Fibroblast of skin of abdomen (primary cell): ENCODE measurements at regions not wholly inside any gene's neighbourhood (a gene's known extent, or its start where the extent isn't known, plus 50 kb on each side); places are given as distances from the start of the nearest gene placed in this dataset.
A peak's percentile ranks its signal among the peaks of the same experiment; 100 is the strongest.

ENCODE experiments used
- DNase-seq: peaks from one replicate; pipeline ENCODE4 v3.0.0-alpha.2; 2013

DNA sequence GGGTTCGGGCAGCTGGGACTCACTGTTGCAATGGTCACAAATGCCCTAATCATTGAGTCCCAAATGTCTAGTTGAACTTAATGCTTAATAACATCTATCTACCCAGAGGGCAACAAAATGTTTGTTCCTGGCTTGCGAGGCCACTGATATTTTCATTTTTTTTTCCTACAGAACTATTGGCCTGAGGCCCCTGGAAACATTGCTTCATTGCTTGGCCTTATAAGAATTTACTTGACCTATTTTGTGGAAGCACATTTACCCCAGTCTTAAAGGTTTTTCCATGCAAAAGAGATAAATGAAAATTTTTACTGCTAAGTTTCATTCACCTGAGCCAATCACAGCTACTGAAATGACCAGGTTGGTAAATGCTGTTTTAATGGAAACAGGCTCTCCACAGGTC lies 133.1 kb upstream of the RIPOR2 start:
- DNase-seq, result no peak

DNA sequence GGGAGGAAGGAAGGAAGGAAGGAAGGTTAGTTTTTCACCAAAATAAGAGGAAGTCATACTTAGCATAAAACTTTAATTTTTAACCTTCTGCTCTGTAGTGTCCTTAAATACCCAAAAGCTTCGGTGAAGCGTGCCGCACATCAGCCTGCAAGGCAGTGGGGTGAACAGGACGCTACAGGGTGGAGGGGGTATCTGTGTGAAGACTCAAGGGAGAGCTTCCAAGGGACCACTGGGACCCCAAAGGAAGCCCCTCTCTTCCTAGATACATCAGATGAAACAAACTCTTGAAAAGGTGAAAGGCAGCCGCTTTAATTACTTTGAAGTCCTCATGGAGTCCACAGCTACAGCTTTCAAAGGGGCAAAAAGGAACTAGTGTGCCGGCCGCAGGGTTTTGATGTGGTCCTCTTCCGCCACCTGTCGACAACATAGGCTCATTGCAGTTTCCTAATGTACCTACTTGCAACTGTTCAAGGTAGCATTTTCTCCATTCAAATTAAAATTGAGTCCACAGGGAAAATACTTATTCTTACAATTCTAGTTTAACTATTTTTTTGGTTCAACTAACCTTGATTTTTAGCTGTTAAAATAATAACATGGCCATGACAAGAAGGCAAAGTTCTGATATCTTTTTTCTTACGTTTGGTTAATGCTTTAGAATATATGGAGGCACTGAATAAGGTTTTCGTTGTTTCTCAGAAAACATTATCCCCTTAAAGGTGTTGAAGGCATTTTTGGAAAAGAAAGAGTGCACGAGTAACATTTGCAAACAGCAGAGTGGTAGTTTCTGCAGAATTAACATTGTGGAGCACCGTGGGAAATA lies 135.0 kb upstream of the RIPOR2 start:
- peak; percentile 78 for DNase-seq

DNA sequence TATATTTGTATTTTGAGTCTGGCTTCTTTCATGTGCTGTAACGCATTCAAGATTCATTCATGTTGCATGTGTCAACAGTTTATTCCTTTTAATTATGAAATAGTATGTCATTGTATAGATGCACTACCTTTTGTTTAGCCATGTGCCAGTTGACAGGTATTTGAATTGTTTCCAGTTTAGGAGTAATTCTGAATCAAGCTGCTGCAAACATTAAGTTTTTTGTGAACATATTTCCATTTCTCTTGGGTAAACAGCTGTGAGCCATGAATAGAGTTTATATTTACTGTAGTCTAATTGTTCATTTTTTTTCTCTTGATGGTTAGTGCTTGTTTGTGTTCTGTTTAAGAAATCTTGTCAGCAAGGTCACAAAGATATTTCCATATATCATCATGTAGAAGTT lies 142.4 kb upstream of the RIPOR2 start:
- DNase-seq, result no peak

DNA sequence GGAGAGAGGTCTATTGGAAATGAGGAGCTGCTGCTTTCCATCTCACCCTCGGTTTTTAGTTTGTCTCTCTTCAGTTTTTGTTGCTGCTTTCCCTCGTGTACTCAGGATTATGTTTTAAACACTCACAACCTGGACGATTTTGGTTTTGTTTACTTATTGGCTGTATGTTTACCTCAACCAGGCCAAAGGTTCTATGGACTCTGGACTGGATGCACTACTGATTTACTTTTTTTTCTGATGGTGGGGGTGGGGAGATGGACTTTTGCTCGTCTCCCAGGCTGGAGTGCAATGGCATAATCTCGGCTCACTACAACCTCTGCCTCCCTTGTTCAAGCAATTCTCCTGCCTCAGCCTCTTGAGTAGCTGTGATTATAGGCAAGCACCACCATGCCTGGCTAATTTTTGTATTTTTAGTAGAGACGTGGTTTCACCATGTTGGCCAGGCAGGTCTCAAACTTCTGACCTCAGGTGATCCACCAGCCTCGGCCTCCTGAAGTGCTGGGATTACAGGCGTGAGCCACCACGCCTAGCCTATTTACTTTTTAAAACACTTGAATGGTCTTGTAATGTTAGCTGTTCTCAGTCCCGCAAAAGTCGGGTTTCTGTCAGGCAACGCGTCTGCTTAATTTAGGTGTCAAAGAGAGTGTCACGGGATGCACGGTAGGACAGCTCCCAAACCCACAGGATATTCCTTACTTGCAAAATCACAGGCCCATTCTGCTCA lies 148.2 kb upstream of the RIPOR2 start:
- no peak for DNase-seq

DNA sequence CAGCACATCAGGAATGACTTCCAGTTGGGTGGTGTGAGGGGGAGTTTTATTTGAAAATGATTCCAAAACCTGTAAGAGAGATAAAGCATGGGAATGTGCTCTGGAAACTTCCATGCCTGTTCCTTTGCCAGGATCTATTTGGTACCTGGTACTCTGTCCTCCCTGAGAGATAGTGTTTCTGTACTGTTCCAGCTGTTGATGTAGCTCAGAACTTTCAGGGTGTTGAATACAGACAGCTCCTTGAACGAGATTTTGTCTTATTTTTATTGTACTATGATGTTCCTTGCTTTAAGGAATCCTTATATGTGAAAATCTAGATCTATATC lies 148.7 kb upstream of the RIPOR2 start:
- DNase-seq, result no peak

DNA sequence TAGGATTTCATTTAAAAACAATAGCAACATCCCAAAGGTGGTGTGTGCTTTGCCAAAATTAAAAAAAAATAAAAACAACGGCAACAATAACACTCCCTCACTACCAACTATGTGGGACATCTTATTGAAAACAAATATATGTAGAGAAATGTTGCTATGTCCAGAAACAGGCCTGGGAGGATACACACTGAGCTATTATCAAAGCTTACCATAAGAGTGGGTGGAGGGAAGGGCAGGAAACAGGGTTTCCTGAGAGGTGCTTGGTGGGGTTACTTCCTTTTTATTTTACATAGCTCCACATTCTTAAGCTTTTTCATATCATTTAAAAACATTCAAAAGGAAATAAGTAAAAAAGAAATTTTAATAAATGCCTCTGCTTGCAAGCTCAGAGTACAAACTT lies 150.0 kb upstream of the RIPOR2 start:
- DNase-seq, result no peak

DNA sequence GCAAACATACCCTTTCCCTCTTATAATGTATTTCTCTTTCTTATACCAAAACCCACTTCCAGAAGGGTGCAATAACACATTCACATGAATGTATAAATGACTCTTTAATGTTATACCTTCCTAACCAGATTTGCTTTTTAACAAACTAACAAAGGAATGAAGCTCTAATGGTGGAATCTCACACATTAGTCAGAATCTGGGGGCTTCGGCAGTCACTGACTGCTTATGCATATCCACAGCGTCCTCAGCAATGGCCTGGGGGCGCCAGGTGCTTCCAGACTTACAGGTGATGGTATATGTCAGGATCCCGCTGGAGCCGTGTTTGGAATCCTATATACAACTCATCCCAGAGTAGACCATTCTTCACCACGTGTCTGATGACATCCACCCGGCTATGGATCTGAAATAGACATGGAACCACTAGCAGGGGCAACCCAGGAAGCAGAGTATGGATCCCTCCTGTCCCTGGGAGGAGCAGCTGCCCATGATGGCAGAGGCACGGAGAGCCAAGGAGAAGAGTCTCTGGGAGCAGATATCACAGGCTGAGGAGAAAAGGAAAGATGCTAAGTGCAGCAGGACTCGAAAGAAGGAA lies 150.8 kb upstream of the RIPOR2 start:
- no peak for DNase-seq

DNA sequence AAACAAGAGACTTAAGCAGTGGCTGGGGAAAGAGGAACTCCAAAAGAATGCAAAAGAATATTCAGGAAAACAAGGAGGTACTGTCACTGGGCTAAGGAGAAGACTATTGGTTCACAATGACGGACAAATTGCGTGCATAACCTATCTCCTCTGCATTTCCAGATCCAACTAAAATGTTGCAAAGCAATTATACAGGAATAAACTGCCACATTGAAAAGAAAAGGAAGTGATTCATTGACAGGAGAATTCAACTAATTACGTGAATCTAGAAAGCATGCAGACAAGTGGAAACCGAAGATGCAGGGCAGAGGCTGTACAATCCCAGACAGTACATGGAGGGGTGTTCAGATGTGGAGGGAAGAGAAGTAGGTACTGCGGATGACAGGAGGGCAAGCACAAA lies 152.8 kb upstream of the RIPOR2 start:
- peak; percentile 63 for DNase-seq

DNA sequence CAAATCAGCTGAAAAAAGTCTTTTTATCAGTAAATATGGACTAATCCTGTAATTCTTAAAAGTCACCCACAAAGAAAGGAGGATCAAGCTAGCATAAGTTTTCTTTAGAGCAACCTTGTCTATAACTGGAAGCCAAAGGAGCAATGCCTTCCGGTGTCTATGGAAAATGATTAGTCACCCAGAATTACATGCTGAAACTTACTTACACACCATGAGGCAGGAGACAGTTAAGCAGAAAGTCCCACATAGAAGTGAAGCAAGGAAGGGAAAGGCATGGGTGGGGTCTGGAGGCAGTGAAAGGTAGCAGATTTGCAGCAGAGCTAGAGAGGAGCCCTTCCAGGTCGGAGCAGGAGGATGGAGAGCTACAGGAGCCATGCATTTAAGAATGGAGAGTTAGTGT lies 153.7 kb upstream of the RIPOR2 start:
- no peak for DNase-seq

DNA sequence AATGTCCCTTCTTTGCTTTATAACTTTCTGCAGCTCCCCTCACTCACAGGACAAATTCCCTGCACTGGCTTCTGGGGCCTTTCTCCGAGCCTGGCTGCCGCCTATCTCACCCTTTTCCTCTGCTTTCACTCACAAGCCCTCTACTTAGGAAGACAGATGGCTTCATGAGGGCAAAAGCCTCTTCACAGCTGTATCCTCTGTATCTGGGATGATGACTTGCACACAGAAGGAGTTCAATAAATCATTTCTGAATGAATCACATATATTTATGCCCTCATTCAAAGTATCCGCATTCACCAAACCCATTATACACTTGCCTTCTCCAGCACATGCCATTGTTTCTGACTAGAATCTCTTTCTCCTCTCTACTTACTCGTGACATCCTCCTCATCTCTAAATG lies 159.0 kb upstream of the RIPOR2 start:
- peak; percentile 13 for DNase-seq

DNA sequence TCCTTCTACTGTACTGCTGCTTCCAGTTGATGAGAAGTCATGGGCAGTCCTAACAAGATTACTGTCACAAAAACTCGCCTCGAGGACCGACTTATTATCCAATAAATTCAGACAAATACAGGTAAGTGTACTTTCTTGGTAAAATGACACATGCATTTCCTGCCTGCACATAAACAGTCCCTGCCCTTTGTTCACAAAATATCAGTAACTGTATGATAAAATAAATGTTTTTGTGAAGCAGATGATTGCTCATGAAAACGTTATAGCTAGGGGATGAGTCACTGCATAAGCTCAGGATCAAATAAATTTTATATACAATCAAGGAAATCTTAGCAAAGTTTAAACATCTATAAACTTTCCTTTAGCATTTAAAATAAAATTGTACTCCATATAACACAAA lies 164.5 kb upstream of the RIPOR2 start:
- no peak for DNase-seq

DNA sequence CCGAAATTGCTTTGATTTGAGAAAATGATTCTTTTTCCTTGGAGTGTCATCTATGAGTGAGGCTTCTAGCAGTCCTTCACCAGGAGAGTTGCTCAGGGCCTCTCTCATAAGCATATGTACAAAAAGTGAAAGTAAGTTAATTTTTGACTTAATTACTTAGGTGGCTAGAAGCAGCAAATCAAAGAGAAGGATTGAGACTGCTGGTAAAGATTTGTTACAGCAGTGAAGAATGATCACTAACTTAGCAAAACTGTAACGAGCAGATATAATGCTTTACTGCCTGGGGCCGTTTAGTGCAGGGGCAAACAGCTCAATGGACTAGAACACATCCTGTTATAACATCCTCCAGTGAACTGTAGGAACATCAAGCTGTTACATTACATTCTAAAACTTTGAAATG lies 167.8 kb upstream of the RIPOR2 start:
- no peak for DNase-seq

DNA sequence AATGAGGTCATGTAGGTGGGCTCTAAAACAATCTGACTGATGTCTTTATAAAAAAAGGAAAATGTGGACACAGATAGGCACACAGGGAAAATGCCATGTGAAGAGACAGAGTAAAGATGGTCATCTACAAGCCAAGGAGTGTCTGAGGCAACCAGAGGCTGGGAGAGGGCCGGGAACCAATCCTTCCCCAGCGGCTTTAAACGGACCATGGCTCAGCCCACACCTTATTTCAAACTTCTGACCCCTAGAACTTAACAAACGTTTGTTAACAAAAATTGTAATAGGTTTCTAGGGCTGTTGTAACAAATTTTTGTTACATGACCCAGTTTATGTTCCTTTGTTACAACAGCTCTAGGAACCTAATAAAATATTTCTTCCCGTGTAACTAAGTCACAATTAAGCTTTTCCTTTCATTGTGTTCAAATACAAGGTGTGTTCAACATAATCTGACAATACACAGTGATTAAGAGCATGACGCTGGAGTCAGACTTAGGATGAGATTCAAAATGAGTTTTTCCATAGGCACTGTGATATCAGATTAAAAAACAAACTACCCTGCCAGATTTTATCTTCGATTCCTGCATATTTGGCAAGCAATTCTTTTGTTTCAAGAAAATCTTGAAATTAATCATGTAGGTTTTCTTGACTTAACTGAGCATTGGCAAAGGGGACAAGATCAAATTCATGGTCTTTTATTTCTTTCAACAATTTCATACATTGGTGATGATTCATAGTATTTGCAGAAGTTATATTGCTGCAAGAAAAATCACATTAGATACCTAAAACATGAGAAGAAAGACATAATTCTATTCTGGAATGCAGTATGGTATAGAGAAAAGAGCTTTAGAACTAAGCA lies 169.5 kb upstream of the RIPOR2 start:
- DNase-seq, result peak; percentile 40

DNA sequence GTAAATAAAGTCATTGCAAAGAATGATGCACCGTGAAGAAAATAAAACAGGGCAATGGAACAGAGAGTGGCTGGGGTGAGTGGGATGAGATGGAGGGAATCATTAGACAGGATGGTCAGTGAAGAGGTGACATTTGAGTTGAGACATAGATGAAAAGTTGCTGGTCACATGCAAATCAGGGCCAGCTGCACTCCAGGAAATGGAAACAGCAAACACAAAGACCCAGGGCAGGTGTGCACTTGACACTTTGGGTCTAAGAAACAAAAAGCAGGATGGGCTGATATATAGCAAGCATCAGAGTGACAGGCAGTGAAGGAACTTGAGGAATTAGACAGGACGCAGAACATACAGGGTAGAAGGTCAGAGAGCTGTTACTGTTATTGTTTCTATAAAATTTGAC lies 171.5 kb upstream of the RIPOR2 start:
- no peak for DNase-seq

DNA sequence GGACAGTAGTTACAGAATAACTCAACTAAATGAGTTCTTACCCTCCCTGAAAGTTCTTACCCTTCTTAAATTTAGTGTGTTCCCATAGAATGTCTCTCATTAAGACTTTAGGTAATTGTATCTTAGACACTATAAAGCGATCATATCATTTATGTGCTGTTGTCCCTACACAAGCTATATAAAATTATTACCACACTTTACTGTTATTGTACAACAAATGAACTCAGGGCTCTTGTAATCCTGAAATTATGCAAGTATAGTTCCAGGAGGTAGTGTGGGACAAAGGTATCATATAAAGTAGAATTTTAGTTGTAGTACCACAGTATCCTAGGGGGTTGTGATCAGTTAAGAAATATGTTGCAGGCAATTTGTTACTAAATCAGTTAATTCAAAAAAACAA lies 167.4 kb upstream of the CARMIL1 start:
- DNase-seq, result no peak

DNA sequence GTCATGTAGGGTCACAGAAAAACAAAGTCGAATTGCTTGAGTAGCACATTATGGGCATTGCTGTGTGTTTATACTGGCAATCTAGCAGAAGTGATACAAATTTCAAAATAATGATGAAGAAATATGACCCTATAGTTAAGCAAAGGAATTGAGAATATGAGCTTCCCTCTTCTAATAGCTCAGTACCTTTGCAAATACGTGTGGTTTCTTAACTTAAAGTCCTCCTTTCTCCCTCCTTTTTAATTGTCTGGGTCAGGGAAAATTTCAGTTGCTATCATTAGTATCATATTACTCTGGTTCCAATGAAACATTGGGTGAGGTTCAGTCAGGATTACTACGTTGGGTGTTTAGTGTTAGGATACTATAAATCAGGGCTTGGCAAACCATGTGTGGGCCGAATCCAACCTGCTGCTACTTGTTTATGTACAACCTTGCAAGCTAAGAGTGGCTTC lies 166.8 kb upstream of the CARMIL1 start:
- DNase-seq, result no peak

DNA sequence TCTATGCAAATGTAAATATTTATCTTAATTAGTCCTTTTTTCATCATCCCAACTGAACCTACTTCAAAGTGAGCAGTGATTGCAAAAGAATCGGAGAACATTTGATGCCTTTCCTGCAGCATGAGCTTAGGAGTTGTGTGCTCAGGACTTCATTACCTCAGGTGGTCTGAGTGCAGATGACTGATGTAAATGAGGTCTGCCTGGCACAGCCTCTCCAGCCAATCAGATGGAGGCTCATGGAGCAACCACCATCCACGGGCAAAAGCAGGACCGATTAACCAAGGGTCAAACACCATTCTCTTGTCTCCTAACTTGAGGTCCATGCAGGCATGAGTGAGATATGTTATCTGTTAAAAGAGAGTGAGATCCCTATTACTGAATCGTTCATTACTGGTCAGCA lies 165.7 kb upstream of the CARMIL1 start:
- no peak for DNase-seq

DNA sequence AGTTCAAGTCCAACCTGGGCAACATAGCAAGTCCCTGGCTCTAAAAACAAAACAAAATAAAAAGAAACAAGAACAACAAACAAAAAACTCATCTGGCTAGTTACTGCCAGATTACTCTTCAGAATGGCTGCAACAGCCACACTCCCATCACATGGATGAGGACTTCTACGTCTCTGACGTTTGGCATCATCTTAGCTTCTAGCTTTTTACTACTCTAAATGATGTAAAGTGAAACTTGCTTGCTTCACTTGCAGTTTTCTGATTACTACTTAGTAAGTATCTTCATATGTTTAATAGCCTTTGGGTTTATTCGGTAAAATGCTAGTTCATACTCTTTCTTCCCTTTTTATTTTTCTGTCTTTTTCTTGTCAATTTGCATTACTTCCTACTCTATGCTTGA lies 161.1 kb upstream of the CARMIL1 start:
- DNase-seq, result no peak

DNA sequence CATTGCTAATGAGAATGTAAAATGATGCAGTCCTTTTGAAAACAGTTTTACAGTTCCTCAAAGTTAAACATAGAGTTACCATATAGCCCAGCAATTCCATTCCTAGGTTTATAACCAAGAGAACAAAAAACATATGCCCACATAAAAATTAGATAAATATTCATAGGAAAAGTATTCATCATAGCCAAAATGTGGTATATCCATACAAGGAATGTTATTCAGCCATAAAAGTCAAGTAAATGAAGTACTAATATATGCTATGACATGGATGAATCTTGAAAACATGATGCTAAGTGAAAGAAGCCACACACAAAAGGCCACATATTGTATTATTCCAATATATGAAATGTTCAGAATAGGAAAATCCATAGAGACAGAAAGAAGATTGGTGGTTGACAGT lies 158.0 kb upstream of the CARMIL1 start:
- DNase-seq, result no peak

DNA sequence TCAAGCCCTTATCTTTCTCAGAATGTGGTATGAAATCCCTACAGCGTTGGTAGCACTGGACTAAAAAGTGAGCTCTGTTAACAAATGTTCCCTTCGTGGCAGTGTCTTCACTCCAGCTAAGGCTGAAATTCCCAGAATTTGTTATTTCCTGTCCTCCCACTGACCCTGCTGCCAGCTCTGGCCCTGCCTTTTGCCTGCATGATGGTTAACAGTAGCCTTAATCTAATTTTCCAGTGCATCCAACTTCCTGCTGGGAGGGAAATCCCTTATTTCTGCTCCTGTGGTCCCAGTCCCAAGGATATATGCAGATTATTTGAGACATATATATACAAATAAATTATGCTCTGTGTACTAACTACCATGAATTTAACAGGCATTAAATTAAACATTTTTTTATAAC lies 157.2 kb upstream of the CARMIL1 start:
- peak; percentile 17 for DNase-seq

DNA sequence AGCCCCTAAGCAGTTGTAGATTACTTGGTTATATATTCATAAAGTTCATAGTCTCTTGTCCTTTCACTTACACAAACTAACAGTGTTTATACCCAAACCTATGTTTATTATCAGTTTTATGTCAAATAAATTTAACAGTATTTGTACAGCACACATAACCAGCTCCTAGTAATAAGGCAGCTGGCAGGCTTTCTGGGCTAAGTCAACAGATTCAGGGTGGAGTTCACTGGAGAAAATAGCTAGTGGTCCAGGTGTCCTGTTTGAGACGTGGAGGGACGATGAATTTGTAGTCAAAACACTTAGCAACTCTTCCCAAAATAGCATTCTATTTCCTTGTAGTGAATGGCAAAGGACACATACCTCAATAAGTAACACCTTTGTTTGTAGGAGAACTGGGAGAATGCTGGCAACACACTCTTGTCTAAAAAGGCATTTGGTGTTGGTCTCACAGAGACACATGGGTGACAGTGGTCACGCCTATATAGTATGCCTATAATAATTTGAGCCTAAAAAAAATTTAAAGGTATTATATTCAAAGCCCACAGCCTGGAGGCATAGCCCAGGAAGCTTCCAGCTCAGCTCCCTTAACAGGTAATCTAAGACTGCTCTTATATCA lies 156.4 kb upstream of the CARMIL1 start:
- DNase-seq, result no peak

DNA sequence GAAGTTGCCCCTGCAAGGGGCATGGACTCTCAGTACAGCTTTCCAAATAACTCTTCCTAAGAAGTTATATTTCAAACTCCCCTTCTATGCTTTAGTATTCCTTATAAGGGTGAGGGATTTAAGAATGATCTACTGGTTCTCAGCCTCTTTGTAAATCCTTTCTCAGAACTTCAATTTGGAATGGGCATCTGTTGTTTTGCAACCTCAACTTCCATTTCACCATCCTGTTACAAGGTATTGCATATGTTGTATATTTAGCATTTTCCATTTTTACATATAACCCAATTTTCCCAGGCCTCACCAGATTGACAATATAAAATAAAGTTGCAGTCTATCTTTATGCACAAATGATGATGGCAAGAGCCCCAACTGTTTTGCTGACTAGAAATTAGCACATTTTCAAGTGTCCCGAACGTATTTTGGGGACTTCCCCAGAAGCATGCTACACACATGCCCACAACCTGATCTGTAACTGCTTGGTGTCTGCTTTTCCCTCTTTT lies 154.9 kb upstream of the CARMIL1 start:
- DNase-seq, result no peak
